GM12872 (cell line): ENCODE measurements at regions not wholly inside any gene's neighbourhood (a gene's known extent, or its start where the extent isn't known, plus 50 kb on each side); places are given as distances from the start of the nearest gene placed in this dataset.

Experiments used
- CTCF ChIP-seq: IDR thresholded peaks from 3 replicates; pipeline ENCODE4 v1.5.1; 2011; ENCODE audit warnings: low read depth, mild to moderate bottlenecking, low read length, moderate library complexity; ENCODE audit not compliant: insufficient read depth

- TF ChIP-seq CTCF: no peak
Measured at GRCh38 chr11:71325418-71326327, 73.3 kb upstream of the SHANK2 start.

GRCh38 chr11:71324788-71325417, 72.5 kb upstream of the SHANK2 start:
- no peak for TF ChIP-seq CTCF

GRCh38 chr11:71323876-71324526, 71.6 kb upstream of the SHANK2 start:
- no peak for TF ChIP-seq CTCF

- no peak for TF ChIP-seq CTCF
Measured at GRCh38 chr11:71322861-71323582, 70.6 kb upstream of the SHANK2 start.

GRCh38 chr11:71322192-71322735, 69.9 kb upstream of the SHANK2 start:
- no peak for TF ChIP-seq CTCF

- TF ChIP-seq CTCF: no peak
Measured at GRCh38 chr11:71321433-71322191, 69.2 kb upstream of the SHANK2 start.
